ENCODE measurements at regions not wholly inside any gene's neighbourhood (a gene's known extent, or its start where the extent isn't known, plus 50 kb on each side); places are given as distances from the start of the nearest gene placed in this dataset.

GRCh38 chr12:60803147-60803546 is 1207.3 kb downstream of the SLC16A7 start:
- no peak overlapping the region for H2AFZ ChIP-seq (ENCODE audit: low read length)
- H3K4ac ChIP-seq (replicated peaks; ENCODE audit: insufficient read length, low read depth, low read length), result no peak overlapping the region
- H3K4me2 ChIP-seq (ENCODE audit: insufficient read depth in 1 of 2, low read depth in 2 of 2, low read length in 2 of 2), result no peak overlapping the region
- H3K23me2 ChIP-seq (ENCODE audit: low read depth, low read length), result no peaks in the 10 kb centered on the region
- no peaks in the 10 kb centered on the region for H3K79me1 ChIP-seq (ENCODE audit: low read depth, low read length)
- no peaks in the 10 kb centered on the region for H3K36me3 ChIP-seq (ENCODE audit: control insufficient read depth in 2 of 4, insufficient read depth in 4 of 4, low read length in 3 of 4)
- no peak for DNase-seq (ENCODE audit: low read depth in 1 of 2, low spot score in 2 of 2)
- no peak overlapping the region for H4K8ac ChIP-seq (ENCODE audit: extremely low read depth, insufficient read depth, low read length)
- no peak overlapping the region for H3K23ac ChIP-seq (ENCODE audit: insufficient read length)
- H2AK5ac ChIP-seq (ENCODE audit: low read depth, low read length), result no peak overlapping the region
- FAIRE-seq, result no peak
- no peak overlapping the region for H3K18ac ChIP-seq (ENCODE audit: extremely low read depth, low read length)
- no peaks in the 10 kb centered on the region; a peak in 1 of 4 replicates for H3K9me3 ChIP-seq (ENCODE audit: insufficient read depth in 2 of 2, low read depth in 1 of 2, low read length in 1 of 2)
- H3K4me3 ChIP-seq (ENCODE audit: extremely low read depth in 1 of 4, insufficient read depth in 2 of 4, low read depth in 3 of 4, low read length in 4 of 4), result no peak overlapping the region
- no peaks in the 10 kb centered on the region for H4K20me1 ChIP-seq (replicated peaks in 1 of 2; ENCODE audit: control insufficient read depth in 1 of 2, insufficient read depth in 2 of 2, low read length in 2 of 2)
- H3K27me3 ChIP-seq (replicated peaks in 1 of 4; ENCODE audit: control insufficient read depth in 3 of 4, extremely low read depth in 1 of 4, insufficient read depth in 3 of 4, low read length in 3 of 4), result no peaks in the 10 kb centered on the region
- H3K79me2 ChIP-seq (ENCODE audit: control insufficient read depth in 1 of 2, insufficient read depth in 2 of 2, low read length in 2 of 2), result no peaks in the 10 kb centered on the region
- H3K14ac ChIP-seq (ENCODE audit: insufficient read length), result no peak overlapping the region
- no peak overlapping the region for H2BK15ac ChIP-seq (ENCODE audit: low read length)
- H2BK5ac ChIP-seq (ENCODE audit: low read depth, low read length), result no peak overlapping the region
- no peak for TF ChIP-seq POLR2A (IDR thresholded peaks at IDR 0.05; ENCODE audit: control extremely low read depth in 1 of 2, low read depth in 2 of 2, low read length in 2 of 2)
- no peak for TF ChIP-seq YY1 (IDR thresholded peaks at IDR 0.05; ENCODE audit: low read depth, low read length)
- TF ChIP-seq RBBP5 (IDR thresholded peaks at IDR 0.05; ENCODE audit: borderline replicate concordance, low read depth, low read length), result no peak
- no peak for TF ChIP-seq BRCA1 (IDR thresholded peaks at IDR 0.05; ENCODE audit: low read depth, low read length)
- H2BK12ac ChIP-seq (ENCODE audit: low read depth, low read length), result no peak overlapping the region
- no peak overlapping the region for H3K9ac ChIP-seq (replicated peaks in 1 of 4; ENCODE audit: extremely low read depth in 1 of 4, low read depth in 3 of 4, low read length in 3 of 4)
- no peak overlapping the region for H4K91ac ChIP-seq (replicated peaks; ENCODE audit: insufficient read length, low read length)
- no peak overlapping the region for H2BK20ac ChIP-seq (ENCODE audit: low read length)
- WGBS, 2 experiments (ENCODE audit: extremely low coverage in 1 of 2, insufficient coverage in 1 of 2, insufficient read length in 1 of 2, insufficient replicate concordance in 2 of 2, low coverage in 1 of 2, low lambda C conversion rate in 2 of 2, missing lambda C conversion rate in 1 of 2), result 96% methylated on average over 2 of the region's 2 CpGs; no CpG with 5 or more reads in 1 of the 2 experiments
- CTCF ChIA-PET (ENCODE audit: partially characterized antibody), result interaction anchor here (0.7 kb wide), 1 partner anchor 119 kb away, joined by 3 read pairs; no protein-coding TSS in a partner anchor
- POLR2A ChIA-PET (ENCODE audit: partially characterized antibody), result no interaction called here
- H3K56ac ChIP-seq (replicated peaks; ENCODE audit: insufficient read length, low read depth, low read length), result no peak overlapping the region
- H3K27ac ChIP-seq (ENCODE audit: low read depth, low read length), result no peak overlapping the region
- H3K4me1 ChIP-seq (replicated peaks in 1 of 4; ENCODE audit: control insufficient read depth in 3 of 4, insufficient read depth in 4 of 4, low read length in 3 of 4), result no peaks in the 10 kb centered on the region
- H4K5ac ChIP-seq (ENCODE audit: insufficient read length, low read depth, low read length), result no peak overlapping the region
- H2BK120ac ChIP-seq (replicated peaks; ENCODE audit: low read depth, low read length), result no peak overlapping the region
